ENCODE measurements at regions not wholly inside any gene's neighbourhood (a gene's known extent, or its start where the extent isn't known, plus 50 kb on each side); places are given as distances from the start of the nearest gene placed in this dataset.

DNA sequence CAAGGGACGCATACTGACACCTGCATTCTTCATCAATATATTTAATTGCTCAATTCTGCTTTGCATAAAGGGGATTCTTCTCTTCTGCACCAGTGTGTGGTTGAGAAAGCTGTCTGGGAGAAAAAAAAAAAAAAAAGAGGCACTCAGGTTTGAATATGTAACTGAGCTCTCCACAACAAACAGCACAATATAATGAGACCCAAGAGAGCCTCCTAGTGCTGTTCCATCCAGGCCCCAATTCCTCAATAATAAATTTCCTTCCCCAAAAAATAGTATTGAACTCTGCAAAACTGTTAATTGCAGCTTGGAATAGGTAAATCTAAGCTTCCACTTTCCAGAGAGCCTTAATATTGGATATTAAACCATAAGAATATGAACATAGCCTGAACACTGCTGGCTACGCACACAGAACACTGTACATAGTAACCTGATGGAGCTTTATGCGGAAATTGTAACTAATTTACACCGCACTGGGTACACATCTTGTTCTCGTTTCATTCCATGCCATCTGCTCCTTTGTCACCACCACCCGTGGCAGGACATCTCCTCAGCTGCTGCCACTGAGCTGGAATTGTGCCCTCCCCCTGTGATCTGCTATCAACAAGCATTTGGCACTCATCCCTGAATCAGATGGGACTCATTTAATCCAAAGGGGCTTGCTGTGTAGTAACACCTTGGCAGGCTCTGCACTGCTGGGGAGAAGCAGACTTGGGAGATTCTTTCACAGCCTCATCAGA lies 272.0 kb downstream of the HHIPL2 start:
- DNase-seq (ENCODE audit: low spot score in 2 of 2), result no peak
- 73% methylated on average over 6 of the region's 6 CpGs for WGBS, 2 donors
- TF ChIP-seq, protein P1, sequence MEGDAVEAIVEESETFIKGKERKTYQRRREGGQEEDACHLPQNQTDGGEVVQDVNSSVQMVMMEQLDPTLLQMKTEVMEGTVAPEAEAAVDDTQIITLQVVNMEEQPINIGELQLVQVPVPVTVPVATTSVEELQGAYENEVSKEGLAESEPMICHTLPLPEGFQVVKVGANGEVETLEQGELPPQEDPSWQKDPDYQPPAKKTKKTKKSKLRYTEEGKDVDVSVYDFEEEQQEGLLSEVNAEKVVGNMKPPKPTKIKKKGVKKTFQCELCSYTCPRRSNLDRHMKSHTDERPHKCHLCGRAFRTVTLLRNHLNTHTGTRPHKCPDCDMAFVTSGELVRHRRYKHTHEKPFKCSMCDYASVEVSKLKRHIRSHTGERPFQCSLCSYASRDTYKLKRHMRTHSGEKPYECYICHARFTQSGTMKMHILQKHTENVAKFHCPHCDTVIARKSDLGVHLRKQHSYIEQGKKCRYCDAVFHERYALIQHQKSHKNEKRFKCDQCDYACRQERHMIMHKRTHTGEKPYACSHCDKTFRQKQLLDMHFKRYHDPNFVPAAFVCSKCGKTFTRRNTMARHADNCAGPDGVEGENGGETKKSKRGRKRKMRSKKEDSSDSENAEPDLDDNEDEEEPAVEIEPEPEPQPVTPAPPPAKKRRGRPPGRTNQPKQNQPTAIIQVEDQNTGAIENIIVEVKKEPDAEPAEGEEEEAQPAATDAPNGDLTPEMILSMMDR (IDR thresholded peaks at IDR 0.05), result no peak
- TF ChIP-seq POLR2A (IDR thresholded peaks at IDR 0.05), result no peak
- H3K4me3 ChIP-seq (ENCODE audit: low read depth, poor library complexity, severe bottlenecking), result no peak overlapping the region
- intact Hi-C loops (cut with DNase I; ENCODE audit: low total_unique reads), result no loop called here

DNA sequence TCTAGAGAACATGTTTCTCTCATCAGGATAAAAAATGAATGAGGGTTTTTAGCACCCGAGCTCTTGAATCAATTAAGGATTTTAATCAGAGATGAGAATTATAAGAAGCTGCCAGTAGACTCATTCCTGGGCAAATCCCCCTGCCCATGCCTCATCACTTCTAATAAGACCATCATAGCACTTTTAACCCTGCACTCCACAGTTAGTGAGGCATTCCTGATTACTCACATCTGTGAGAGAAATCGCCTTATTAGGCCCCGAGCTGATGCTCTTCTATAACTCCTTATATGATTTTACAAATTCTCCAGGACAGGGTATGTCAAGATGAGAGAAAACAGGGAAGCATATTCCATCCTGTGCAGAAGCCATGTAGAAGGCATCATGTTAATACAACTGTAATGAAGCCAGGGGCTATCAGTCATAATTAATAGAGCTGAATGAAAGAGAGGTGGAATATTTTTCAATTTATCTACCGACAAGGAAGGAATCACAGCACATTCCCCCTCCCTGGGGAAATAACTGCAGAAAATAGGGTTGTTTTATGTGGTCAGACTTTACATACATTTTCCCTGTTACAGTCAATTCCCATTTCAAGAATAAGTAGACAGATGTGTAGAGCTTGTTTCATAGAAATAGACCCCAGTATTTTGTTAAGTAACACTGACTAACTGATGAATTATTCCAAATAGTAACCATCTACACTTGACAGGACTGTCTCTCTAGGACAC lies 272.7 kb downstream of the HHIPL2 start:
- H3K4me3 ChIP-seq (ENCODE audit: low read depth, poor library complexity, severe bottlenecking), result no peak overlapping the region
- 73 to 79% methylated on average over 4 of the region's 4 CpGs for WGBS, 2 donors
- intact Hi-C loops (cut with DNase I; ENCODE audit: low total_unique reads), result no loop called here
- DNase-seq (ENCODE audit: low spot score in 2 of 2), result no peak
- TF ChIP-seq, protein P1 (IDR thresholded peaks at IDR 0.05), result no peak
- no peak for TF ChIP-seq POLR2A (IDR thresholded peaks at IDR 0.05)

DNA sequence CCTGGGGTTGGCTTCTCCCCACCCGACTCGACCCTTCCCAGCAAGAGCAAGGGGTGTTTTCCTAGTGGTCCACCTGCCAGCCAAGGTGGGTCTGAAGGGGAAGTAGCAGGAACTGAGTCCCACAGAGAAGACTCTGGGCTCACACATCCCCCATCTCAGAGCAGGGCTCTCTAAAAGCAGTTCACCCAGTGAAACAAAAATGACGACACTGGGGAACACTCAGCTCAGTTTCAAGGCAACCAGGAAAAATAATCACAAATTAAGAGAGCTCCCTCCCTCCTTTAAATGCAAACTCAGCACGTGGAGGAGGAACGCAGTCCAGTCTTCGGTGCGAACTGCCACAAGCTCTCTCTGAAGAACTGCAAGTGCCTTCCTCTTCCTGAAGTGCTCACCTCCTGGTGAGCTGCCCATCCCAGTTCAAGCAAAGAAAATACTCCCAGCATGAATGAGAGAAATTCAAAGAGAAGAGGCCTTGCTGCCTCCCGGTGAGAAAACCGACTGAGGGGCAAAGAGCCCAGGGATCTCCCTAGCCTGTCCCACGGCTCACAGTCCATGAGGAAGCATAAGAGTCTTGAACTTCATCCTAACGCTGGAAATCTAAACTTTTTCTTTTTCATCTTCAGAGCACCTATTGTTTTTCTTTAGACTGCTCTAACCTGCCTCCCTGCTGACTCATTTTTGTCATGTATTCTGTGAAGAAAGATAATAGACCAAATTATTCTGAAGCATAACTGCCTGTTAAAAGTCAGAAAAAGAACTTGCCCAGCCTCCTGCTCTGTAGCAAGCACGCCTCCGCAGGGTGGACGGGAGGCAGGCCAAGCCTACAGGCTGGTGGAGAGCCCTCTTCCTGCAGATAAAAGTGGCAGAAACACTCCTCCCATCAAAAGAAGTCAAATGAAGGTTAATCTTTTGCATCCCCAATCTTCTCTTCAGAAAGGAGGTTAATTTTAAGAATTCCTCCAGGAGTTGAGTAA lies 281.4 kb downstream of the HHIPL2 start:
- TF ChIP-seq POLR2A (IDR thresholded peaks at IDR 0.05), result no peak
- TF ChIP-seq, protein P1 (IDR thresholded peaks at IDR 0.05), result no peak
- DNase-seq (ENCODE audit: low spot score in 2 of 2), result no peak
- intact Hi-C loops (cut with DNase I; ENCODE audit: low total_unique reads), result no loop called here
- 65 to 67% methylated on average over 14 of the region's 14 CpGs for WGBS, 2 donors
- H3K4me3 ChIP-seq (ENCODE audit: low read depth, poor library complexity, severe bottlenecking), result no peak overlapping the region

DNA sequence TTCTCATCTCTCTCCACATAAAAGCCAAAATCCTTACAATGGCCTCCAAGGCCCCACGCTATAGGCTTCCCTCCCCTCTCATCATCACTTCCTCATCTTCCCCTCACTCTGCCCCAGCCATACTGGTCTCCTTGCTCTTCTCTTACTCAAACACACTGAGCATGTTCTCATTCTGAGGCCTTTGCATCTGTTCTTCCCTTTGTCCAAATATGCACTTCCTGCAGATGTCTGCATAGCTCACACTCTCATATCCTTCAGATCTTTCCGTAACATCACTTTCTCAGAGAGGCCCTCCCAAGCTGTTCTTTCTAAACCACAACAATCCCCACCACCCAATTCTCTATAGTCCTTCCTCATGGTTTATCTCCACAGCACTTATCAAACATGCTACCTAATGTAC lies 284.1 kb downstream of the HHIPL2 start:
- intact Hi-C loops (cut with DNase I; ENCODE audit: low total_unique reads), result no loop called here
- DNase-seq (ENCODE audit: low spot score in 2 of 2), result no peak
- H3K4me3 ChIP-seq (ENCODE audit: low read depth, poor library complexity, severe bottlenecking), result no peak overlapping the region
- 80 to 91% methylated on average over 2 of the region's 2 CpGs for WGBS, 2 donors
- no peak for TF ChIP-seq POLR2A (IDR thresholded peaks at IDR 0.05)
- TF ChIP-seq, protein P1 (IDR thresholded peaks at IDR 0.05), result no peak

DNA sequence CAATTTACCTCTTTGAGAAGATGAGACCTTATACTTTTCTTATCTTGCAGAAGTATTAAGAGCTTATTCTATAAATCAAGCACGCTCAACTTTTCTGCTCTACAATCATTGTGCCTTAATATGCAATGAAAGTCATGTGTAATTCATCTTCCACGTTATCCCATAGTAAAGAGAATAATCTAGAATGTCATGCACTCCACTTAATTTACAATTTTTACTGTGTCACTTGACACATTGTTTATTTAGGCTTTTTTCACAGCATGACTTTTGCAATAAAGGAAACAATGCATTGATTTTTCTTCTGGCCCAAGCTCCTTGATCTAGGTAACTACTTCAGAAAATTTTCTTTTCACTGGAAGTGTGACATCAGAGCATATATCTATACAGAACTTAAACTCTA lies 290.9 kb downstream of the HHIPL2 start:
- intact Hi-C loops (cut with DNase I; ENCODE audit: low total_unique reads), result no loop called here
- no peak for DNase-seq (ENCODE audit: low spot score in 2 of 2)
- H3K4me3 ChIP-seq (ENCODE audit: low read depth, poor library complexity, severe bottlenecking), result no peak overlapping the region
- TF ChIP-seq, protein P1 (IDR thresholded peaks at IDR 0.05), result no peak
- no peak for TF ChIP-seq POLR2A (IDR thresholded peaks at IDR 0.05)
- 54 to 64% methylated on average over 2 of the region's 2 CpGs for WGBS, 2 donors
